Heart left ventricle (tissue), 16 donors: ENCODE measurements at regions not wholly inside any gene's neighbourhood (a gene's known extent, or its start where the extent isn't known, plus 50 kb on each side); places are given as distances from the start of the nearest gene placed in this dataset.

Source experiments
- ATAC-seq, 4 donors: fragments of 200-7000 bp; cut with Tn5 transposase; one replicate each; pipeline ENCODE4 v1.9.1; 2020 to 2022; ENCODE audit warnings: moderate library complexity in 4 of 4, mild to moderate bottlenecking in 3 of 4, moderate number of reproducible peaks in 1 of 4
- DNase-seq, 5 donors: peaks; one replicate each; pipeline ENCODE4 v3.0.0-alpha.2; 2020
- H3K27ac ChIP-seq, 12 donors: fragments of 200-600 bp; sonication (generic) in 4 of 12; one replicate each; pipeline versions ENCODE4 v1.5.0 to v1.8.0; 2016 to 2022; ENCODE audit warnings: mild to moderate bottlenecking in 2 of 12
- H3K27me3 ChIP-seq, 9 donors: fragments of 200-600 bp; sonication (generic) in 2 of 9; one replicate each; pipeline versions ENCODE4 v1.5.1 to v1.8.0; 2016 to 2022; ENCODE audit warnings: mild to moderate bottlenecking in 3 of 9
- H3K36me3 ChIP-seq, 9 donors: fragments of 200-600 bp; sonication (generic) in 2 of 9; one replicate each; pipeline versions ENCODE4 v1.5.0 to v1.8.0; 2018 to 2022; ENCODE audit warnings: mild to moderate bottlenecking in 2 of 9
- H3K4me1 ChIP-seq, 12 donors: fragments of 200-600 bp; sonication (generic) in 4 of 12; one replicate each; pipeline versions ENCODE4 v1.5.0 to v1.8.0; 2016 to 2022; ENCODE audit warnings: mild to moderate bottlenecking in 3 of 12
- H3K4me3 ChIP-seq, 12 donors: fragments of 200-600 bp; sonication (generic) in 4 of 12; one replicate each; pipeline versions ENCODE4 v1.5.0 to v1.8.0; 2017 to 2022; ENCODE audit warnings: mild to moderate bottlenecking in 9 of 12, moderate library complexity in 4 of 12
- H3K9me3 ChIP-seq, 12 donors: fragments of 200-600 bp; sonication (generic) in 4 of 12; one replicate each; pipeline versions ENCODE4 v1.5.0 to v1.8.0; 2016 to 2022; ENCODE audit warnings: mild to moderate bottlenecking in 1 of 12
- CTCF ChIP-seq, 12 donors: fragments of 200-600 bp; sonication (generic) in 4 of 12; IDR thresholded peaks; one replicate each; pipeline versions ENCODE4 v1.5.0 to v1.8.0; 2018 to 2022; ENCODE audit warnings: antibody characterized with exemption in 12 of 12, mild to moderate bottlenecking in 5 of 12
- POLR2A ChIP-seq, 2 donors: fragments of 450-650 bp; IDR thresholded peaks; one replicate each; pipeline ENCODE4 v1.6.1; 2017; ENCODE audit warnings: antibody characterized with exemption in 2 of 2, mild to moderate bottlenecking in 2 of 2, moderate library complexity in 2 of 2
- WGBS, 4 donors: extraction: QIAGEN DNeasy Blood & Tissue Kit in 2 of 4; methylation state at CpG; one replicate each; pipeline versions ENCODE4 v1.1.5 to v1.1.7; 2013 to 2018; 5-methylcytosine and 5-hydroxymethylcytosine counted together
- intact Hi-C, 10 donors: fragments of 100-400 bp; cut with DNase I; formaldehyde crosslinking; loops; one replicate each; pipeline versions ENCODE4 v1.11.1 to v1.14.2; 2022
- donor health status: ischemic (EF 13 %, LVEDD 7.1; RV severe dilation, severe dysfunction).
- donor health status: healthy with polysubstance abuse.
- donor health status: DM: no; HTN: yes; CAD: no.
- donor health status: DM: no; HTN: no; CAD: no.
- donor health status: ischemic (EF 25% LVEDD 6.9; RV normal size, moderate dysfunction).
- donor health status: ischemic (EF 25% LVEDD 5.7; RV mildly dilated, moderate dysfunction).
- donor health status: healthy.
- donor health status: DM: yes; HTN: yes; CAD: no.
- donor health status: ischemic (EF 35%, LVEDD 5.7; RV mildly dilated, moderate dysfunction).
- donor health status: nonischemic (EF 11% LVEDD 7.7; RV severe dilation, severe dysfunction).
- donor health status: DM: yes; HTN: yes; CAD: no.
- donor health status: PGD.
- donor health status: ischemic (EF 29% LVEDD 5.4; RV normal size, mild dysfunction).
- donor health status: nonischemic (EF 23%, LVEDD 6.1; RV moderate dilation, normal function).

GRCh38 chr2:2657121-2657962, 326.3 kb upstream of the MYT1L start:
- ATAC-seq (no peak), DNase-seq (no peak)
- no peak overlapping the region for H3K27ac ChIP-seq
- H3K9me3 ChIP-seq = no peaks in the 10 kb centered on the region
- intact Hi-C loops = no loop called here
- H3K4me3 ChIP-seq = no peak overlapping the region
- peaks cover 0 to 13% (median 0%) of the 10 kb centered on the region in 12 donors for H3K4me1 ChIP-seq
- H3K27me3 ChIP-seq = peaks cover 0 to 14% (median 9%) of the 10 kb centered on the region in 9 donors
- no peaks in the 10 kb centered on the region for H3K36me3 ChIP-seq
- 75 to 80% (median 78%) methylated on average over 13 to 15 of the region's 15 CpGs for whole genome bisulfite sequencing, 4 donors
- no peak for TF ChIP-seq POLR2A (IDR thresholded peaks at IDR 0.05)
- TF ChIP-seq CTCF (IDR thresholded peaks at IDR 0.05) = no peak

- peak in 2 of 4 donors; percentile 22 to 30 for ATAC-seq
- intact Hi-C loops = no loop called here
These were observed 325.3 kb upstream of the MYT1L start for GRCh38 chr2:2656115-2657011.

GRCh38 chr2:2655453-2656114, 324.5 kb upstream of the MYT1L start:
- TF ChIP-seq CTCF (IDR thresholded peaks at IDR 0.05) = no peak
- no peak for TF ChIP-seq POLR2A (IDR thresholded peaks at IDR 0.05)
- H3K27me3 ChIP-seq = peaks cover 0 to 14% (median 9%) of the 10 kb centered on the region in 9 donors
- 44 to 53% (median 49%) methylated on average over 8 of the region's 8 CpGs for WGBS, 4 donors
- DNase-seq (no peak), ATAC-seq (no peak)
- H3K4me1 ChIP-seq = peaks cover 0 to 13% (median 0%) of the 10 kb centered on the region in 12 donors
- intact Hi-C loops = no loop called here
- no peaks in the 10 kb centered on the region for H3K36me3 ChIP-seq
- H3K4me3 ChIP-seq = no peak overlapping the region
- no peaks in the 10 kb centered on the region for H3K9me3 ChIP-seq
- H3K27ac ChIP-seq = no peak overlapping the region

More at GRCh38 chr2:2656115-2657011, 325.3 kb upstream of the MYT1L start:
- no peak for TF ChIP-seq CTCF (IDR thresholded peaks at IDR 0.05)
- TF ChIP-seq POLR2A (IDR thresholded peaks at IDR 0.05) = no peak
- no peaks in the 10 kb centered on the region for H3K9me3 ChIP-seq
- no peaks in the 10 kb centered on the region for H3K36me3 ChIP-seq
- no peak for DNase-seq
- peaks cover 0 to 13% (median 0%) of the 10 kb centered on the region in 12 donors for H3K4me1 ChIP-seq
- peaks cover 0 to 14% (median 9%) of the 10 kb centered on the region in 9 donors for H3K27me3 ChIP-seq
- H3K27ac ChIP-seq = peak overlapping the region in 1 of 12 donors; percentile 36
- H3K4me3 ChIP-seq = no peak overlapping the region
- 24 to 30% (median 28%) methylated on average over 21 of the region's 21 CpGs for WGBS, 4 donors
